Prostate gland (tissue), 2 donors: ENCODE measurements at regions not wholly inside any gene's neighbourhood (a gene's known extent, or its start where the extent isn't known, plus 50 kb on each side); places are given as distances from the start of the nearest gene placed in this dataset.

Experiments
- POLR2A ChIP-seq: fragments of 450-650 bp; IDR thresholded peaks from one replicate; pipeline ENCODE4 v1.6.1; 2016; ENCODE audit warnings: antibody characterized with exemption, mild to moderate bottlenecking
- POLR2AphosphoS5 ChIP-seq: sonication (generic); formaldehyde crosslinking; IDR thresholded peaks from one replicate; pipeline ENCODE4 v1.6.1; 2017; ENCODE audit warnings: antibody characterized with exemption
- TF ChIP-seq, protein P1 (sequence below), 4 experiments: fragments of 200-600 bp in 2 of 4; fragments of 450-650 bp in 2 of 4; sonication (generic) in 2 of 4; IDR thresholded peaks; 1 replicate in 3 of 4; 2 replicates in 1 of 4; pipeline ENCODE4 v1.5.1; 2016 to 2019; ENCODE audit warnings: antibody characterized with exemption in 4 of 4, mild to moderate bottlenecking in 2 of 4, moderate library complexity in 2 of 4

GRCh38 chr2:19569300-19569791, 210.9 kb upstream of the OSR1 start:
- TF ChIP-seq, protein P1, sequence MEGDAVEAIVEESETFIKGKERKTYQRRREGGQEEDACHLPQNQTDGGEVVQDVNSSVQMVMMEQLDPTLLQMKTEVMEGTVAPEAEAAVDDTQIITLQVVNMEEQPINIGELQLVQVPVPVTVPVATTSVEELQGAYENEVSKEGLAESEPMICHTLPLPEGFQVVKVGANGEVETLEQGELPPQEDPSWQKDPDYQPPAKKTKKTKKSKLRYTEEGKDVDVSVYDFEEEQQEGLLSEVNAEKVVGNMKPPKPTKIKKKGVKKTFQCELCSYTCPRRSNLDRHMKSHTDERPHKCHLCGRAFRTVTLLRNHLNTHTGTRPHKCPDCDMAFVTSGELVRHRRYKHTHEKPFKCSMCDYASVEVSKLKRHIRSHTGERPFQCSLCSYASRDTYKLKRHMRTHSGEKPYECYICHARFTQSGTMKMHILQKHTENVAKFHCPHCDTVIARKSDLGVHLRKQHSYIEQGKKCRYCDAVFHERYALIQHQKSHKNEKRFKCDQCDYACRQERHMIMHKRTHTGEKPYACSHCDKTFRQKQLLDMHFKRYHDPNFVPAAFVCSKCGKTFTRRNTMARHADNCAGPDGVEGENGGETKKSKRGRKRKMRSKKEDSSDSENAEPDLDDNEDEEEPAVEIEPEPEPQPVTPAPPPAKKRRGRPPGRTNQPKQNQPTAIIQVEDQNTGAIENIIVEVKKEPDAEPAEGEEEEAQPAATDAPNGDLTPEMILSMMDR (IDR thresholded peaks at IDR 0.05) = no peak
- TF ChIP-seq POLR2AphosphoS5 (no peak), POLR2A (no peak)
